HUES48 (cell line): ENCODE measurements at regions not wholly inside any gene's neighbourhood (a gene's known extent, or its start where the extent isn't known, plus 50 kb on each side); places are given as distances from the start of the nearest gene placed in this dataset.

Experiments
- H3K27ac ChIP-seq: one replicate; pipeline ENCODE4 v1.7.0; 2013; ENCODE audit warnings: low read depth, low read length, inconsistent platforms
- H3K27me3 ChIP-seq: 2 replicates; pipeline ENCODE4 v1.6.1; 2013; ENCODE audit warnings: mild to moderate bottlenecking, low read length; ENCODE audit not compliant: control insufficient read depth, insufficient read depth
- H3K36me3 ChIP-seq: 2 replicates; pipeline ENCODE4 v1.6.1; 2013; ENCODE audit warnings: low read length; ENCODE audit not compliant: control insufficient read depth, insufficient read depth
- H3K4me1 ChIP-seq: 2 replicates; pipeline ENCODE4 v1.6.1; 2013; ENCODE audit warnings: mild to moderate bottlenecking, low read length; ENCODE audit not compliant: control insufficient read depth, insufficient read depth
- H3K4me3 ChIP-seq: 2 replicates; pipeline ENCODE4 v1.5.1; 2013; ENCODE audit warnings: mild to moderate bottlenecking, low read depth, low read length
- H3K9ac ChIP-seq: 2 replicates; pipeline ENCODE4 v1.6.1; 2013; ENCODE audit warnings: mild to moderate bottlenecking, low read depth, low read length, moderate library complexity
- H3K9me3 ChIP-seq: 2 replicates; pipeline ENCODE4 v1.6.1; 2013; ENCODE audit warnings: low read length; ENCODE audit not compliant: control insufficient read depth, insufficient read depth

- Histone ChIP-seq H3K9me3 (no peaks in the 10 kb centered on the region), H3K4me3 (no peak overlapping the region), H3K27me3 (no peaks in the 10 kb centered on the region), H3K9ac (no peak overlapping the region), H3K36me3 (no peaks in the 10 kb centered on the region), H3K4me1 (no peaks in the 10 kb centered on the region), H3K27ac (no peak overlapping the region)
These were observed 519.3 kb downstream of the ISL1 start for GRCh38 chr5:51902512-51902911.

GRCh38 chr5:51908215-51908614, 525.0 kb downstream of the ISL1 start:
- H3K4me3 ChIP-seq = no peak overlapping the region
- H3K36me3 ChIP-seq = no peaks in the 10 kb centered on the region
- H3K4me1 ChIP-seq = no peaks in the 10 kb centered on the region
- H3K27ac ChIP-seq = no peak overlapping the region
- H3K9ac ChIP-seq = no peak overlapping the region
- H3K27me3 ChIP-seq = no peaks in the 10 kb centered on the region
- H3K9me3 ChIP-seq = no peaks in the 10 kb centered on the region

- Histone ChIP-seq H3K27me3 (no peaks in the 10 kb centered on the region), H3K4me1 (no peaks in the 10 kb centered on the region), H3K27ac (no peak overlapping the region), H3K36me3 (no peaks in the 10 kb centered on the region), H3K4me3 (peak overlapping the region; percentile 27; the same call in 1 of the 2 replicates), H3K9ac (no peak overlapping the region), H3K9me3 (peaks cover 58% of the 10 kb centered on the region)
These were observed 561.4 kb downstream of the ISL1 start for GRCh38 chr5:51944500-51945125.

- Histone ChIP-seq H3K9me3 (no peaks in the 10 kb centered on the region), H3K9ac (no peak overlapping the region), H3K27me3 (no peaks in the 10 kb centered on the region), H3K4me3 (no peak overlapping the region), H3K36me3 (no peaks in the 10 kb centered on the region), H3K27ac (no peak overlapping the region), H3K4me1 (peaks cover 3% of the 10 kb centered on the region; the same call in 1 of the 2 replicates)
These were observed 575.2 kb downstream of the ISL1 start for GRCh38 chr5:51958473-51958872.

- Histone ChIP-seq H3K9me3 (no peaks in the 10 kb centered on the region), H3K4me1 (peaks cover 3% of the 10 kb centered on the region; the same call in 1 of the 2 replicates), H3K27ac (no peak overlapping the region), H3K4me3 (no peak overlapping the region), H3K27me3 (no peaks in the 10 kb centered on the region), H3K9ac (no peak overlapping the region), H3K36me3 (no peaks in the 10 kb centered on the region)
These were observed 577.4 kb downstream of the ISL1 start for GRCh38 chr5:51960617-51961121.

GRCh38 chr5:51961154-51961562, 577.9 kb downstream of the ISL1 start:
- no peak overlapping the region for H3K27ac ChIP-seq
- H3K4me3 ChIP-seq = no peak overlapping the region
- H3K36me3 ChIP-seq = no peaks in the 10 kb centered on the region
- no peak overlapping the region for H3K9ac ChIP-seq
- H3K4me1 ChIP-seq = peaks cover 3% of the 10 kb centered on the region; the same call in 1 of the 2 replicates
- no peaks in the 10 kb centered on the region for H3K9me3 ChIP-seq
- no peaks in the 10 kb centered on the region for H3K27me3 ChIP-seq

GRCh38 chr5:51968756-51969155, 585.5 kb downstream of the ISL1 start:
- Histone ChIP-seq H3K27me3 (no peaks in the 10 kb centered on the region), H3K4me1 (peaks cover 8% of the 10 kb centered on the region), H3K9me3 (no peaks in the 10 kb centered on the region), H3K9ac (no peak overlapping the region), H3K27ac (peak overlapping the region; percentile 51), H3K4me3 (no peak overlapping the region; the same call in 1 of the 2 replicates), H3K36me3 (no peaks in the 10 kb centered on the region)

GRCh38 chr5:51974834-51975233, 591.6 kb downstream of the ISL1 start:
- Histone ChIP-seq H3K27ac (no peak overlapping the region), H3K27me3 (no peaks in the 10 kb centered on the region), H3K4me1 (no peaks in the 10 kb centered on the region)

GRCh38 chr5:51977014-51977413, 593.8 kb downstream of the ISL1 start:
- Histone ChIP-seq H3K4me3 (no peak overlapping the region), H3K4me1 (no peaks in the 10 kb centered on the region), H3K9ac (no peak overlapping the region), H3K36me3 (no peaks in the 10 kb centered on the region), H3K9me3 (no peaks in the 10 kb centered on the region), H3K27me3 (no peaks in the 10 kb centered on the region), H3K27ac (no peak overlapping the region)

More at GRCh38 chr5:51974834-51975233, 591.6 kb downstream of the ISL1 start:
- Histone ChIP-seq H3K4me3 (no peak overlapping the region), H3K9me3 (no peaks in the 10 kb centered on the region), H3K36me3 (no peaks in the 10 kb centered on the region), H3K9ac (no peak overlapping the region)

GRCh38 chr5:51983161-51983560, 599.9 kb downstream of the ISL1 start:
- Histone ChIP-seq H3K4me3 (no peak overlapping the region), H3K9me3 (no peaks in the 10 kb centered on the region), H3K27ac (no peak overlapping the region), H3K27me3 (no peaks in the 10 kb centered on the region), H3K9ac (no peak overlapping the region), H3K36me3 (no peaks in the 10 kb centered on the region), H3K4me1 (peaks cover 4% of the 10 kb centered on the region; the same call in 1 of the 2 replicates)

GRCh38 chr5:51986733-51987132, 603.5 kb downstream of the ISL1 start:
- no peaks in the 10 kb centered on the region for H3K36me3 ChIP-seq

More at GRCh38 chr5:51986733-51987132, 603.5 kb downstream of the ISL1 start:
- Histone ChIP-seq H3K9ac (no peak overlapping the region), H3K9me3 (no peaks in the 10 kb centered on the region), H3K4me3 (no peak overlapping the region), H3K27me3 (no peaks in the 10 kb centered on the region), H3K27ac (no peak overlapping the region), H3K4me1 (peaks cover 4% of the 10 kb centered on the region; the same call in 1 of the 2 replicates)
